ENCODE measurements at regions not wholly inside any gene's neighbourhood (a gene's known extent, or its start where the extent isn't known, plus 50 kb on each side); places are given as distances from the start of the nearest gene placed in this dataset.

DNA sequence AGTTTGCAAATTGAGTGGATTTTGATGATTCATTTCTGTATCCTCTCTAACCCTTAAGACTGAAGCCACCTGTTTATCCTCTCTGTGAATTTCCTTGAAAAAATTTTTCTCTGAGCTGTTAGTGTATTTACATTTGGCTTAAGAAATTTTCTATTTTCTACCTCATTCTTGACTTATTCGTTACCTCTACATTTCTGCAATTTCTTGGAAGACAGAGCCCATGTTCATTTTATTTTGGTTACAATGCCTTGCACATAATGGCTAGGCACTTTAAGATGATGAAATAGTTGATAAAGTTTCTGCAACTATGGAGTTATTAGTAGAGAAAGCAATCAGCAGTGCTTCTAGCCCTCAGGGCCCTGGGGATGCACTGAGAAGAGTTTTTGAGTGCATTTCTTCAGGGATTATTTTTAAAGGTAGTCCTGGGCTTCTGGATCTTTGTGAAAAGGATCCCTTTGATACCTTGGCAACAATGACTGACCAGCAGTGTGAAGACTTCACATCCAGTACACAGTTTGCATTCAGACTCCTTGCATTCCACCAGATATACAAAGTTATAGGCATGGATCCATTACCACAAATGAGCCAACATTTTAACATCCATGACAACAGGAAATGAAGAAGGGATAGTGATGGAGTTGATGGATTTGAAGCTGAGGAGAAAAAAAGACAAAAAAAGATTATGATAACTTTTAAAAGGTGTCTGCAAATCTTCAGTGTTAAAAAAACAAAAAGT, 68.2 kb downstream of the CH25H start:
- no CpG with 5 or more reads among the region's 1 CpG for WGBS (ENCODE audit: insufficient coverage)
- H3K27ac Mint-ChIP-seq: no peak overlapping the region
- H3K27me3 Mint-ChIP-seq: no peaks in the 10 kb centered on the region
- Histone ChIP-seq H3K27ac (ENCODE audit: low read length) (no peak overlapping the region), H3K4me3 (ENCODE audit: control insufficient read depth in 1 of 2, extremely low read depth in 1 of 2, low read length in 1 of 2) (no peak overlapping the region), H3K4me1 (ENCODE audit: control insufficient read depth in 1 of 2, extremely low read depth in 1 of 2, insufficient read depth in 2 of 2, low read length in 2 of 2) (no peaks in the 10 kb centered on the region), H3K9me3 (no peaks in the 10 kb centered on the region), H3K36me3 (ENCODE audit: control insufficient read depth in 2 of 2, extremely low read depth in 1 of 2, insufficient read depth in 1 of 2, low read length in 1 of 2) (no peaks in the 10 kb centered on the region), H3K27me3 (replicated peaks in 1 of 2; ENCODE audit: control insufficient read depth in 2 of 2, extremely low read depth in 1 of 2, insufficient read depth in 2 of 2, low read length in 1 of 2) (no peaks in the 10 kb centered on the region)
- POLR2A ChIA-PET: no interaction called here
- DNase-seq (no peak), ATAC-seq (replicated peaks in 1 of 4) (no peak)
- no peaks in the 10 kb centered on the region for H3K36me3 Mint-ChIP-seq
- no peaks in the 10 kb centered on the region for H3K9me3 Mint-ChIP-seq
- H3K4me3 Mint-ChIP-seq: no peak overlapping the region
- peaks cover 0 to 7% (median 5%) of the 10 kb centered on the region in 3 donors for H3K4me1 Mint-ChIP-seq
- CTCF ChIA-PET: no interaction called here

DNA sequence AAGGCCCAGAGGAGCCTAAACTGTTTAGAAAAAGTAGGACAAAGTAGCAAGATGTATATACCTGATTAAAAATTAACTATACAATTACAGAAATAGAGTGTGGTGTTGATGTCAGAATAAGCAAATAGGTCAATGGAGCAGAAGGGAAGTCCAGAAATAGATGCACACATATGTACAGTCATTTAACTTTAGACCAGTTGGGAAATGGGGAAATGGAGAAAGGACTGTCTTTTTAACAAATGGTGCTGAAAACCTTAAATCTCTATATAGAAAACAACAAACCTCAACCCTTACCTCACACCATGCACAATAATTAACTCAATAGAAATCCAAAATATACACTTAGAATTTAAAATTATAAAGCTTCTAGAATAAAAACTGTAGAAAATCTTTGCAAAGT, 72.2 kb downstream of the CH25H start:
- Mint-ChIP-seq H3K4me1 (no peaks in the 10 kb centered on the region), H3K4me3 (no peak overlapping the region), H3K27ac (no peak overlapping the region), H3K9me3 (no peaks in the 10 kb centered on the region), H3K36me3 (no peaks in the 10 kb centered on the region), H3K27me3 (peaks cover 0 to 2% of the 10 kb centered on the region in 2 donors)
- no peak overlapping the region for H3K4me3 ChIP-seq (ENCODE audit: control insufficient read depth in 1 of 2, extremely low read depth in 1 of 2, low read length in 1 of 2)
- H3K36me3 ChIP-seq (ENCODE audit: control insufficient read depth in 2 of 2, extremely low read depth in 1 of 2, insufficient read depth in 1 of 2, low read length in 1 of 2): no peaks in the 10 kb centered on the region
- no peaks in the 10 kb centered on the region for H3K4me1 ChIP-seq (ENCODE audit: control insufficient read depth in 1 of 2, extremely low read depth in 1 of 2, insufficient read depth in 2 of 2, low read length in 2 of 2)
- no peak overlapping the region for H3K27ac ChIP-seq (ENCODE audit: low read length)
- H3K9me3 ChIP-seq: no peaks in the 10 kb centered on the region
- DNase-seq (no peak), ATAC-seq (replicated peaks in 1 of 4) (no peak)
- POLR2A ChIA-PET: no interaction called here
- CTCF ChIA-PET: no interaction called here
- no peaks in the 10 kb centered on the region for H3K27me3 ChIP-seq (replicated peaks in 1 of 2; ENCODE audit: control insufficient read depth in 2 of 2, extremely low read depth in 1 of 2, insufficient read depth in 2 of 2, low read length in 1 of 2)

DNA sequence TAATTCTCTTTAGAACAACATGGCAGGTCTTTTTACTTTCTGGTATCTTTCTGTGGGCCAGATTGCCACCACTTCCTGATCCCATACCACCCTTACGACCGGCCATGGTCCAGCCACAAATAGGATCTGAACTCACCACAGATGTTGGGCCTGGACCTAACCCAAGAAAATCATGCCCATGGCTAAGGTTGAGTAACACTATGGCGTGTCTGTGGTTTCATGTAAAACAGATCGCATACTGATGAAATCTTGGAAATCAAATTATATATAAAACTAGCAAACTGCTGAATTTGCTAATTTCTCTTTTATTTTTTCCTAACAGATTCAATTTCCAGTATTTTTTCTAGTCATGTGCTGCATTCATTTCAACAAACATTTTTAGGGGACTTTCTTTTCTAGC, 77.2 kb downstream of the CH25H start:
- Histone ChIP-seq H3K27me3 (replicated peaks in 1 of 2; ENCODE audit: control insufficient read depth in 2 of 2, extremely low read depth in 1 of 2, insufficient read depth in 2 of 2, low read length in 1 of 2) (no peaks in the 10 kb centered on the region), H3K27ac (ENCODE audit: low read length) (no peak overlapping the region), H3K4me3 (ENCODE audit: control insufficient read depth in 1 of 2, extremely low read depth in 1 of 2, low read length in 1 of 2) (no peak overlapping the region), H3K4me1 (ENCODE audit: control insufficient read depth in 1 of 2, extremely low read depth in 1 of 2, insufficient read depth in 2 of 2, low read length in 2 of 2) (no peaks in the 10 kb centered on the region), H3K9me3 (no peaks in the 10 kb centered on the region), H3K36me3 (ENCODE audit: control insufficient read depth in 2 of 2, extremely low read depth in 1 of 2, insufficient read depth in 1 of 2, low read length in 1 of 2) (no peaks in the 10 kb centered on the region)
- POLR2A ChIA-PET: no interaction called here
- Mint-ChIP-seq H3K36me3 (no peaks in the 10 kb centered on the region), H3K27ac (no peak overlapping the region), H3K9me3 (no peaks in the 10 kb centered on the region), H3K4me1 (no peaks in the 10 kb centered on the region), H3K27me3 (peaks cover 2 to 6% of the 10 kb centered on the region in 2 donors), H3K4me3 (no peak overlapping the region)
- WGBS (ENCODE audit: insufficient coverage): 100% methylated on average over 2 of the region's 4 CpGs
- no peak for ATAC-seq (replicated peaks in 1 of 4)
- DNase-seq: no peak
- CTCF ChIA-PET: no interaction called here

DNA sequence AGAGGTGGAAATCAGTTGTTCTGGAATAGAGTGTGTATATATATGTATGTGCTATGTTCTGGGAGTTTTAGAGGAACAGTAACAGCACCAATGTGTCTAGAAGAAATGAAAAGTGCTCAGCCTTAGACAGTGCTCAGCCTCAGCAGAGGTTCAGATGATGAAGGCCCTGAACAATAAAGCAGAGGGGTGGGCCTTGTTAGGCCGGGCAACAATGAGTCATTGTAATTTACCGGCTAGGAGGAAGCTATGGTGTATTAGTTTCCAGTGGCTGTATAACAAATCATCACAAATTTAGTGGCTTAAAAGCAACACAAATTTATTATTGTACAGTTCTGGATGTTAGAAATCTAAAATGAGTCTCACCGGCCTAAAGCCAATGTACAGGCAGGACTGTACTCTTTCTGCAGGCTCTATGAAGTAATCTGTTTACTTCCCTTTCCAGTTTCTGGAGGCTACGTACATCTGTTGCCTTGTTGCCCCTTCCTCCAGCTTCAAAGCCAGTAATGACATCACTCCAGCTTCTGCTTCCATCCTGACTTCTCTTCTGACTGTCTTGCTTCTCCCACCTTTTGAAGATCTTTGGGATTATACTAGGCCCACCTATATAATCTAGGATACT, 84.6 kb downstream of the CH25H start:
- Histone ChIP-seq H3K4me1 (ENCODE audit: control insufficient read depth in 1 of 2, extremely low read depth in 1 of 2, insufficient read depth in 2 of 2, low read length in 2 of 2) (no peaks in the 10 kb centered on the region), H3K9me3 (no peaks in the 10 kb centered on the region), H3K36me3 (ENCODE audit: control insufficient read depth in 2 of 2, extremely low read depth in 1 of 2, insufficient read depth in 1 of 2, low read length in 1 of 2) (no peaks in the 10 kb centered on the region), H3K27ac (ENCODE audit: low read length) (no peak overlapping the region), H3K27me3 (replicated peaks in 1 of 2; ENCODE audit: control insufficient read depth in 2 of 2, extremely low read depth in 1 of 2, insufficient read depth in 2 of 2, low read length in 1 of 2) (no peaks in the 10 kb centered on the region), H3K4me3 (ENCODE audit: control insufficient read depth in 1 of 2, extremely low read depth in 1 of 2, low read length in 1 of 2) (no peak overlapping the region)
- 83% methylated on average over 2 of the region's 4 CpGs for WGBS (ENCODE audit: insufficient coverage)
- H3K4me3 Mint-ChIP-seq: no peak overlapping the region
- H3K9me3 Mint-ChIP-seq: no peaks in the 10 kb centered on the region
- no peak for ATAC-seq (replicated peaks in 1 of 4)
- H3K4me1 Mint-ChIP-seq: no peaks in the 10 kb centered on the region
- peaks cover 11 to 13% of the 10 kb centered on the region in 2 donors for H3K27me3 Mint-ChIP-seq
- H3K27ac Mint-ChIP-seq: no peak overlapping the region
- ChIA-PET CTCF (no interaction called here), POLR2A (no interaction called here)
- no peak for DNase-seq
- no peaks in the 10 kb centered on the region for H3K36me3 Mint-ChIP-seq

GRCh38 chr10:89121764-89122020, 85.4 kb downstream of the CH25H start:
- H3K27me3 ChIP-seq (replicated peaks in 1 of 2; ENCODE audit: control insufficient read depth in 2 of 2, extremely low read depth in 1 of 2, insufficient read depth in 2 of 2, low read length in 1 of 2): no peaks in the 10 kb centered on the region
- DNase-seq (no peak), ATAC-seq (replicated peaks in 1 of 4) (no peak)
- no peaks in the 10 kb centered on the region for H3K9me3 Mint-ChIP-seq
- no peak overlapping the region for H3K27ac Mint-ChIP-seq
- no peaks in the 10 kb centered on the region for H3K4me1 Mint-ChIP-seq
- H3K36me3 ChIP-seq (ENCODE audit: control insufficient read depth in 2 of 2, extremely low read depth in 1 of 2, insufficient read depth in 1 of 2, low read length in 1 of 2): no peaks in the 10 kb centered on the region
- H3K27ac ChIP-seq (ENCODE audit: low read length): no peak overlapping the region
- H3K4me1 ChIP-seq (ENCODE audit: control insufficient read depth in 1 of 2, extremely low read depth in 1 of 2, insufficient read depth in 2 of 2, low read length in 2 of 2): no peaks in the 10 kb centered on the region
- no peaks in the 10 kb centered on the region for H3K9me3 ChIP-seq
- peaks cover 17% of the 10 kb centered on the region in 2 donors for H3K27me3 Mint-ChIP-seq
- H3K4me3 Mint-ChIP-seq: no peak overlapping the region
- H3K36me3 Mint-ChIP-seq: no peaks in the 10 kb centered on the region
- CTCF ChIA-PET: no interaction called here
- POLR2A ChIA-PET: no interaction called here
- no peak overlapping the region for H3K4me3 ChIP-seq (ENCODE audit: control insufficient read depth in 1 of 2, extremely low read depth in 1 of 2, low read length in 1 of 2)

- WGBS (ENCODE audit: insufficient coverage): 80% methylated on average over 1 of the region's 5 CpGs
- H3K27ac ChIP-seq (ENCODE audit: low read length): no peak overlapping the region
- no peaks in the 10 kb centered on the region for H3K4me1 ChIP-seq (ENCODE audit: control insufficient read depth in 1 of 2, extremely low read depth in 1 of 2, insufficient read depth in 2 of 2, low read length in 2 of 2)
- H3K4me3 ChIP-seq (ENCODE audit: control insufficient read depth in 1 of 2, extremely low read depth in 1 of 2, low read length in 1 of 2): no peak overlapping the region
- no peaks in the 10 kb centered on the region for H3K9me3 Mint-ChIP-seq
- H3K27ac Mint-ChIP-seq: no peak overlapping the region
- no peaks in the 10 kb centered on the region for H3K27me3 ChIP-seq (replicated peaks in 1 of 2; ENCODE audit: control insufficient read depth in 2 of 2, extremely low read depth in 1 of 2, insufficient read depth in 2 of 2, low read length in 1 of 2)
- H3K4me3 Mint-ChIP-seq: no peak overlapping the region
- POLR2A ChIA-PET: no interaction called here
- H3K36me3 Mint-ChIP-seq: no peaks in the 10 kb centered on the region
- DNase-seq (no peak), ATAC-seq (replicated peaks in 1 of 4) (no peak)
- H3K36me3 ChIP-seq (ENCODE audit: control insufficient read depth in 2 of 2, extremely low read depth in 1 of 2, insufficient read depth in 1 of 2, low read length in 1 of 2): no peaks in the 10 kb centered on the region
- CTCF ChIA-PET: no interaction called here
- no peaks in the 10 kb centered on the region for H3K4me1 Mint-ChIP-seq
- no peaks in the 10 kb centered on the region for H3K9me3 ChIP-seq
- peaks cover 19 to 20% of the 10 kb centered on the region in 2 donors for H3K27me3 Mint-ChIP-seq
These were observed 86.0 kb downstream of the CH25H start for GRCh38 chr10:89120931-89121763.

Data from T-cell (primary cell).